H1 (cell line): ENCODE measurements at regions not wholly inside any gene's neighbourhood (a gene's known extent, or its start where the extent isn't known, plus 50 kb on each side); places are given as distances from the start of the nearest gene placed in this dataset.
"Not testable (repeated sequence)": the region's sequence is repeated elsewhere in the genome, so short reads cannot be mapped to it uniquely, and the experiment has no call there.

Experiments used
- CTCF ChIA-PET: fragments of 300-600 bp; sonication (Branson Sonifier 250); formaldehyde crosslinking; loops from one replicate; lab custom pipeline; 2021; ENCODE audit not compliant: partially characterized antibody; lab: Charles Lee
- POLR2A ChIA-PET: fragments of 300-600 bp; sonication (Branson Sonifier 250); formaldehyde crosslinking; loops from one replicate; lab custom pipeline; 2021; ENCODE audit warnings: inconsistent platforms; ENCODE audit not compliant: partially characterized antibody; lab: Charles Lee
- DNase-seq, 2 experiments: peaks; one replicate each; pipeline versions ENCODE4 v3.0.0 to v3.0.0-alpha.2; 2010 to 2022; ENCODE audit warnings: low spot score in 2 of 2, low read depth in 1 of 2, mixed read lengths in 1 of 2
- FAIRE-seq: peaks from 2 replicates; lab custom pipeline; 2011; peaks lifted over from hg19 to GRCh38; lab: Jason Lieb, UNC
- H2AFZ ChIP-seq: 2 replicates; pipeline ENCODE4 v1.8.1; 2012; ENCODE audit warnings: low read length, inconsistent platforms
- H2AK5ac ChIP-seq: 2 replicates; pipeline ENCODE4 v1.6.1; 2013; ENCODE audit warnings: low read depth, low read length
- H2BK120ac ChIP-seq: replicated peaks from 2 replicates; pipeline ENCODE3; 2013; ENCODE audit warnings: low read depth, low read length, inconsistent platforms
- H2BK12ac ChIP-seq: 2 replicates; pipeline ENCODE4 v1.6.1; 2013; ENCODE audit warnings: low read depth, low read length
- H2BK15ac ChIP-seq: 2 replicates; pipeline ENCODE4 v1.6.1; 2013; ENCODE audit warnings: low read length
- H2BK20ac ChIP-seq: 2 replicates; pipeline ENCODE4 v1.6.1; 2013; ENCODE audit warnings: low read length
- H2BK5ac ChIP-seq: 2 replicates; pipeline ENCODE4 v1.6.1; 2013; ENCODE audit warnings: low read depth, low read length
- H3K14ac ChIP-seq: 2 replicates; pipeline ENCODE4 v1.6.1; 2013; ENCODE audit warnings: inconsistent platforms; ENCODE audit not compliant: insufficient read length
- H3K18ac ChIP-seq: 2 replicates; pipeline ENCODE4 v1.6.1; 2013; ENCODE audit warnings: low read length; ENCODE audit errors: extremely low read depth
- H3K23ac ChIP-seq: 2 replicates; pipeline ENCODE4 v1.6.1; 2013; ENCODE audit warnings: inconsistent platforms; ENCODE audit not compliant: insufficient read length
- H3K23me2 ChIP-seq: 2 replicates; pipeline ENCODE4 v1.6.1; 2013; ENCODE audit warnings: low read depth, low read length
- H3K27ac ChIP-seq: 2 replicates; pipeline ENCODE4 v1.6.1; 2011; ENCODE audit warnings: low read depth, low read length, inconsistent platforms
- H3K27me3 ChIP-seq, 4 experiments: replicated peaks in 1 of 4; 1 replicate in 1 of 4; 2 replicates in 3 of 4; pipeline versions ENCODE4 v1.6.1 to v1.8.1; 2011 to 2013; ENCODE audit warnings: low read length in 3 of 4, mild to moderate bottlenecking in 3 of 4, inconsistent platforms in 2 of 4, mixed read lengths in 2 of 4, moderate library complexity in 1 of 4; ENCODE audit not compliant: control insufficient read depth in 3 of 4, insufficient read depth in 3 of 4; ENCODE audit errors: extremely low read depth in 1 of 4
- H3K36me3 ChIP-seq, 4 experiments: 2 replicates each; pipeline versions ENCODE4 v1.6.1 to v1.8.1; 2011 to 2013; ENCODE audit warnings: mild to moderate bottlenecking in 4 of 4, low read length in 3 of 4, moderate library complexity in 2 of 4, control low read depth in 1 of 4, inconsistent platforms in 1 of 4; ENCODE audit not compliant: insufficient read depth in 4 of 4, control insufficient read depth in 2 of 4
- H3K4ac ChIP-seq: replicated peaks from 2 replicates; pipeline ENCODE3; 2013; ENCODE audit warnings: low read length, low read depth, mixed read lengths, inconsistent platforms; ENCODE audit not compliant: insufficient read length
- H3K4me1 ChIP-seq, 4 experiments: replicated peaks in 1 of 4; 1 replicate in 1 of 4; 2 replicates in 3 of 4; pipeline versions ENCODE4 v1.6.1 to v1.8.1; 2011 to 2013; ENCODE audit warnings: low read length in 3 of 4, inconsistent platforms in 2 of 4, mixed read lengths in 1 of 4; ENCODE audit not compliant: insufficient read depth in 4 of 4, control insufficient read depth in 3 of 4
- H3K4me2 ChIP-seq, 2 experiments: 2 replicates each; pipeline versions ENCODE4 v1.6.1 to v1.8.1; 2011 to 2013; ENCODE audit warnings: low read depth in 2 of 2, low read length in 2 of 2, control low read depth in 1 of 2, inconsistent platforms in 1 of 2, mild to moderate bottlenecking in 1 of 2; ENCODE audit not compliant: insufficient read depth in 1 of 2
- H3K4me3 ChIP-seq, 4 experiments: fragments of 200-600, 300-600 bp in 1 of 4; sonication (generic), shearing (Covaris generic), sonication (Bioruptor Twin) in 1 of 4; 2 replicates each; pipeline versions ENCODE4 v1.5.1 to v1.8.1; 2011 to 2016; ENCODE audit warnings: low read length in 4 of 4, low read depth in 3 of 4, control low read depth in 2 of 4, inconsistent platforms in 2 of 4, mild to moderate bottlenecking in 2 of 4, mixed read lengths in 1 of 4, moderate library complexity in 1 of 4; ENCODE audit not compliant: insufficient read depth in 2 of 4; ENCODE audit errors: extremely low read depth in 1 of 4
- H3K56ac ChIP-seq: replicated peaks from 2 replicates; pipeline ENCODE3; 2013; ENCODE audit warnings: low read depth, mild to moderate bottlenecking, mixed read lengths, low read length, inconsistent platforms; ENCODE audit not compliant: insufficient read length
- H3K79me1 ChIP-seq: 2 replicates; pipeline ENCODE4 v1.6.1; 2013; ENCODE audit warnings: low read depth, low read length, control low read depth
- H3K79me2 ChIP-seq, 2 experiments: 2 replicates each; pipeline versions ENCODE4 v1.6.1 to v1.8.1; 2012 to 2013; ENCODE audit warnings: low read length in 2 of 2, mild to moderate bottlenecking in 2 of 2, inconsistent platforms in 1 of 2; ENCODE audit not compliant: insufficient read depth in 2 of 2, control insufficient read depth in 1 of 2
- H3K9ac ChIP-seq, 4 experiments: replicated peaks in 1 of 4; 1 replicate in 1 of 4; 2 replicates in 3 of 4; pipeline versions ENCODE4 v1.6.1 to v1.8.1; 2011 to 2013; ENCODE audit warnings: low read depth in 3 of 4, low read length in 3 of 4, control low read depth in 2 of 4, mild to moderate bottlenecking in 2 of 4, moderate library complexity in 2 of 4, inconsistent platforms in 1 of 4; ENCODE audit errors: extremely low read depth in 1 of 4
- H3K9me3 ChIP-seq, 2 experiments: 2 replicates each; pipeline versions ENCODE4 v1.6.1 to v1.8.1; 2012 to 2013; ENCODE audit warnings: mild to moderate bottlenecking in 2 of 2, moderate library complexity in 2 of 2, control low read depth in 1 of 2, inconsistent platforms in 1 of 2, low read depth in 1 of 2, low read length in 1 of 2, mixed read lengths in 1 of 2; ENCODE audit not compliant: insufficient read depth in 2 of 2
- H4K20me1 ChIP-seq, 2 experiments: replicated peaks in 1 of 2; 2 replicates each; pipeline versions ENCODE3 to v1.8.1; 2011 to 2013; ENCODE audit warnings: inconsistent platforms in 2 of 2, low read length in 2 of 2, mild to moderate bottlenecking in 1 of 2; ENCODE audit not compliant: insufficient read depth in 2 of 2, control insufficient read depth in 1 of 2
- H4K5ac ChIP-seq: 2 replicates; pipeline ENCODE4 v1.6.1; 2013; ENCODE audit warnings: low read length, low read depth, mixed read lengths, inconsistent platforms; ENCODE audit not compliant: insufficient read length
- H4K8ac ChIP-seq: 2 replicates; pipeline ENCODE4 v1.8.0; 2013; ENCODE audit warnings: mild to moderate bottlenecking, moderate library complexity, low read length, inconsistent platforms; ENCODE audit not compliant: insufficient read depth; ENCODE audit errors: extremely low read depth
- H4K91ac ChIP-seq: replicated peaks from 2 replicates; pipeline ENCODE3; 2013; ENCODE audit warnings: low read length, mixed read lengths, inconsistent platforms; ENCODE audit not compliant: insufficient read length
- SP2 ChIP-seq: IDR thresholded peaks from 2 replicates; pipeline ENCODE4 v1.6.1; 2012; ENCODE audit warnings: mild to moderate bottlenecking, low read length, inconsistent platforms
- WGBS, 2 experiments: shearing (Covaris generic) in 1 of 2; methylation state at CpG; one replicate each; pipeline versions ENCODE4 v1.1.6 to v1.1.7; 2013 to 2015; ENCODE audit warnings: low lambda C conversion rate in 2 of 2, mixed read lengths in 2 of 2, inconsistent platforms in 1 of 2, low coverage in 1 of 2, missing lambda C conversion rate in 1 of 2; ENCODE audit not compliant: insufficient replicate concordance in 2 of 2, insufficient coverage in 1 of 2, insufficient read length in 1 of 2; ENCODE audit errors: extremely low coverage in 1 of 2, missing lambda C conversion rate in 1 of 2; 5-methylcytosine and 5-hydroxymethylcytosine counted together

- TF ChIP-seq SP2 = no peak
These were observed 77.5 kb downstream of the SEPTIN7 start (continued) for GRCh38 chr7:35878351-35878750.

- H4K20me1 ChIP-seq, H3K23me2 ChIP-seq, H4K8ac ChIP-seq, CTCF ChIA-PET, H2AK5ac ChIP-seq, H2BK5ac ChIP-seq, H3K79me1 ChIP-seq, H3K79me2 ChIP-seq, H2AFZ ChIP-seq, H3K4me2 ChIP-seq, H3K4me1 ChIP-seq, H3K18ac ChIP-seq, H4K5ac ChIP-seq, H3K27ac ChIP-seq, H3K4me3 ChIP-seq, H3K9me3 ChIP-seq, H4K91ac ChIP-seq, H3K4ac ChIP-seq, H3K56ac ChIP-seq, H3K9ac ChIP-seq, FAIRE-seq, H3K14ac ChIP-seq, H2BK20ac ChIP-seq, DNase-seq, H3K23ac ChIP-seq, H3K27me3 ChIP-seq, H2BK12ac ChIP-seq, H2BK15ac ChIP-seq, H2BK120ac ChIP-seq: not testable (repeated sequence)
- WGBS, 2 experiments = 66% methylated on average over 4 of the region's 4 CpGs; no CpG with 5 or more reads in 1 of the 2 experiments
- POLR2A ChIA-PET = interaction anchor here (1.0 kb wide), 1 partner anchor 96 kb away, joined by 3 read pairs; no protein-coding TSS in a partner anchor
- peaks cover 0 to 17% (median under 1%) of the 10 kb centered on the region in 4 experiments; a peak in 2 of 8 replicates for H3K36me3 ChIP-seq
These were observed 86.6 kb downstream of the SEPTIN7 start for GRCh38 chr7:35887430-35887829.
